HepG2 (cell line): ENCODE measurements at regions not wholly inside any gene's neighbourhood (a gene's known extent, or its start where the extent isn't known, plus 50 kb on each side); places are given as distances from the start of the nearest gene placed in this dataset.
"Not testable (repeated sequence)": the region's sequence is repeated elsewhere in the genome, so short reads cannot be mapped to it uniquely, and the experiment has no call there.

Experiments
- ATAC-seq: fragments of 200-7000 bp; cut with Tn5 transposase; 3 replicates; pipeline ENCODE4 v1.9.1; 2020; ENCODE audit warnings: mild to moderate bottlenecking, moderate library complexity
- BruUV-seq: library from RNA; stranded (reverse); fragments of 400-500 nt; replicated peaks from 2 replicates; lab custom pipeline; 2021; lab: Mats Ljungman, UMichigan
- CTCF ChIA-PET: fragments of 300-600 bp; formaldehyde crosslinking; extraction: SDS; loops from one replicate; lab custom pipeline; 2021; ENCODE audit warnings: low total read pairs, inconsistent platforms, low intra/inter-chr PET ratio; lab: Yijun Ruan, JAX
- POLR2A ChIA-PET: fragments of 350-600 bp; sonication (Branson Sonifier 250); formaldehyde crosslinking; loops from one replicate; lab custom pipeline; 2020; ENCODE audit warnings: antibody characterized with exemption, inconsistent platforms; lab: Yijun Ruan, JAX
- DNase-seq: peaks from one replicate; pipeline ENCODE4 v3.0.0-alpha.2; 2015; ENCODE audit warnings: low spot score
- FAIRE-seq: peaks from 3 replicates; lab custom pipeline; 2011; peaks lifted over from hg19 to GRCh38; lab: Jason Lieb, UNC
- H2AFZ ChIP-seq: one replicate; pipeline ENCODE4 v1.6.1; 2011; ENCODE audit warnings: low read length, inconsistent platforms
- H3K27ac ChIP-seq: fragments of 300-600 bp; 3 replicates; pipeline ENCODE4 v1.8.0; 2011; ENCODE audit warnings: mixed run types, mild to moderate bottlenecking, mixed read lengths, low read length, inconsistent platforms; ENCODE audit not compliant: insufficient read depth; ENCODE audit errors: extremely low read length
- H3K27me3 ChIP-seq, 2 experiments: fragments of 200-600 bp in 1 of 2; 2 replicates in 1 of 2; 3 replicates in 1 of 2; pipeline versions ENCODE4 v1.6.0 to v1.8.0; 2011; ENCODE audit warnings: low read length in 2 of 2, mild to moderate bottlenecking in 2 of 2, moderate library complexity in 2 of 2, inconsistent platforms in 1 of 2; ENCODE audit not compliant: insufficient read depth in 2 of 2, control insufficient read depth in 1 of 2
- H3K36me3 ChIP-seq, 2 experiments: fragments of 200-600 bp in 1 of 2; replicated peaks in 1 of 2; 2 replicates in 1 of 2; 3 replicates in 1 of 2; pipeline versions ENCODE4 v1.5.1 to v1.8.0; 2011; ENCODE audit warnings: low read length in 2 of 2, inconsistent platforms in 1 of 2; ENCODE audit not compliant: insufficient read depth in 2 of 2, control insufficient read depth in 1 of 2
- H3K4me1 ChIP-seq: 2 replicates; pipeline ENCODE4 v1.5.1; 2012; ENCODE audit warnings: low read length, inconsistent platforms; ENCODE audit not compliant: insufficient read depth
- H3K4me2 ChIP-seq: 2 replicates; pipeline ENCODE4 v1.6.0; 2011; ENCODE audit warnings: low read depth, low read length, inconsistent platforms
- H3K4me3 ChIP-seq, 3 experiments: fragments of 200-600 bp in 1 of 3; sonication (generic), shearing (Covaris generic) in 1 of 3; replicated peaks in 1 of 3; 2 replicates each; pipeline ENCODE4 v1.5.1; 2011 to 2016; ENCODE audit warnings: low read length in 3 of 3, inconsistent platforms in 2 of 3, low read depth in 2 of 3, mild to moderate bottlenecking in 2 of 3, control low read depth in 1 of 3, mixed read lengths in 1 of 3; ENCODE audit not compliant: insufficient read depth in 1 of 3
- H3K79me2 ChIP-seq: one replicate; pipeline ENCODE4 v1.6.1; 2011; ENCODE audit warnings: low read length, inconsistent platforms; ENCODE audit not compliant: insufficient read depth
- H3K9ac ChIP-seq: 2 replicates; pipeline ENCODE4 v1.6.0; 2011; ENCODE audit warnings: mild to moderate bottlenecking, low read depth, low read length, inconsistent platforms; ENCODE audit not compliant: insufficient read depth
- H3K9me3 ChIP-seq: 2 replicates; pipeline ENCODE4 v1.5.1; 2012; ENCODE audit warnings: mild to moderate bottlenecking, low read length
- H4K20me1 ChIP-seq: 2 replicates; pipeline ENCODE4 v1.6.0; 2011; ENCODE audit warnings: inconsistent platforms, mild to moderate bottlenecking, low read length, moderate library complexity; ENCODE audit not compliant: insufficient read depth
- WGBS: methylation state at CpG from one replicate; pipeline ENCODE4 v1.1.6; 2017; ENCODE audit warnings: low lambda C conversion rate; 5-methylcytosine and 5-hydroxymethylcytosine counted together
- in situ Hi-C: cut with HindIII; loops from 2 replicates; pipeline ENCODE4 v1.10.0; 2017; ENCODE audit warnings: low pct_unique_long_range_greater_than_20kb; ENCODE audit not compliant: extremely low pct_ligation_motif_present
- intact Hi-C: fragments of 100-400 bp; cut with micrococcal nuclease; formaldehyde crosslinking; loops from one replicate; pipeline ENCODE4 v1.10.0; 2022; ENCODE audit not compliant: unreplicated experiment

DNA sequence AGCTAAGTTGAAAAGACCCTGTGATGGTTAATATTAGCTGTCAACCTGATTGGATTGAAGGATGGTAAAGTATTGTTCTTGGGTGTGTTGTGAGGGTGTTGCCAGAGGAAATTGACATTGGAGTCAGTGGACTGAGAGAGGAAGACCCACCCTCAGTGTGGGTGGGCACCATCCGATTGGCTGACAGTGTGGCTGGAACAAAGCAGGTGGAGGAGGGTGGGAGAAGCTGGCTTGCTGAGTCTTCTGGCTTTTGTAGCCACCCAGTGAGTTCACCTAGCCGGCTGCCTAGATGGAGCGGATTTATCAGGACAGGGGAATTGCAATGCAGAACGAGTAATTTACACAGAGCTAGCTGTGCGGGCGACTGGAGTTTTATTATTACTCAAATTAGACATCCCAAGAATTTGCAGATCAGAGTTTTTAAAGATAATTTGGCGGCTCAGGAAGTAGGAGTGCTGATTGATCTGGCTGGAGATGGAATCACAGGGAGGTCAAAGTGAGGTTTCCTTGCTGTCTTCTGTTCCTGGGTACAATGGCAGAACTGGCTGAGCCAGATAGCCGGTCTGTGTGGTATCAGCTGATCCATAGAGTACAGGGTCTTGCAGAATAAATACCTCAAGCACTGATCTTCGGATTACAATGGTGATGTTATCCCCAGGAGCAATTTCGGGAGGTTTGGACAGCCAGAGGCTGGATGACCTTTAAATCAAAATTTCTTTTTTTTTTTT, 4015.1 kb upstream of the TPTE start:
- not testable (repeated sequence) for ATAC-seq
- 93% methylated on average over 5 of the region's 10 CpGs for WGBS

DNA sequence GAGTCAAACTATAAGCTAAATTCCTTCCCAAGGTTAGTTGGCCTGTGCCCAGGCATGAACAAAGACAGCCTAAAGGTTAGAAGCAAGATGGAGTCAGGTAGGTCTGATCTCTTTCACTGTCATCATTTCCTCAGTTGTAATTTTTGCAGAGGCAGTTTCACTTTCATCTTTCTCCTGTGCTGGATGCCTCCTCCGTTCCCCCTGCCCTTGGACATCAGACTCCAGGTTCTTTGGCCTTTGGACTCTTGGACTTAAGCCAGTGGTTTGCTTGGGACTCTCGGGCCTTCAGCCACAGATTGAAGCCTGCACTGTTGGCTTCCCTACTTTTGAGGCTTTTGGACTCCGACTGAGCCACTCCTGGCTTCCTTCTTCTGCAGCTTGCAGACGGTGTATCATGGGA, 4013.8 kb upstream of the TPTE start:
- H3K36me3 ChIP-seq, H3K4me1 ChIP-seq, intact Hi-C loops, FAIRE-seq, H3K4me2 ChIP-seq, H3K27ac ChIP-seq, CTCF ChIA-PET, H3K9ac ChIP-seq, H4K20me1 ChIP-seq, POLR2A ChIA-PET, DNase-seq, H3K27me3 ChIP-seq, BruUV-seq, H3K9me3 ChIP-seq, in situ Hi-C loops, H3K79me2 ChIP-seq, H3K4me3 ChIP-seq, H2AFZ ChIP-seq, ATAC-seq: not testable (repeated sequence)
- no CpG with 5 or more reads among the region's 4 CpGs for WGBS

More for the DNA sequence above, 4015.1 kb upstream of the TPTE start:
- H2AFZ ChIP-seq, intact Hi-C loops, FAIRE-seq, H3K4me3 ChIP-seq, CTCF ChIA-PET, in situ Hi-C loops, H3K36me3 ChIP-seq, BruUV-seq, H3K27ac ChIP-seq, H3K79me2 ChIP-seq, DNase-seq, H4K20me1 ChIP-seq, H3K4me1 ChIP-seq, H3K4me2 ChIP-seq, H3K9me3 ChIP-seq, POLR2A ChIA-PET, H3K27me3 ChIP-seq, H3K9ac ChIP-seq: not testable (repeated sequence)

DNA sequence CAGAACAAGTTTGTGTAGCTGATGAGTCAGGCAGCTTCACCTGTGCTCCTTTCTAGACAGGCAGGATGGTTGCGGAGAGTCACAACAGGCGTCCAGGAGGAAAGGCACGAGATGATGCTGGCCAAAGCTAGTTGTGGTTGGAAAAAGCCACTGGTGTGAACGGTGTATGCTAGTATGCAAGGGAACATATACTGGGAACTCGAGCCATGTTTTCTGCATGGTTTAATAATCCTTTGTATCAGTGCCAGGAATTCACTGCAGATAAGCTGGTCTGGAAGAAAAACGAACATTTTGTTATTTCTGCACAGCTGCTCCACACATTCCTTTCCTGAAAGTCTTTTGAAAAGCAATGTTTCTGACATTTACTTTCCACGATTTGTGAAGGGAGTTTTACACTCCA, 3999.6 kb upstream of the TPTE start:
- BruUV-seq, H2AFZ ChIP-seq, intact Hi-C loops, H3K27me3 ChIP-seq, H4K20me1 ChIP-seq, ATAC-seq, DNase-seq, H3K9me3 ChIP-seq, H3K4me1 ChIP-seq, H3K4me2 ChIP-seq, H3K36me3 ChIP-seq, POLR2A ChIA-PET, CTCF ChIA-PET, H3K4me3 ChIP-seq, in situ Hi-C loops, H3K79me2 ChIP-seq, H3K9ac ChIP-seq, H3K27ac ChIP-seq, FAIRE-seq: not testable (repeated sequence)
- WGBS = no CpG with 5 or more reads among the region's 7 CpGs

DNA sequence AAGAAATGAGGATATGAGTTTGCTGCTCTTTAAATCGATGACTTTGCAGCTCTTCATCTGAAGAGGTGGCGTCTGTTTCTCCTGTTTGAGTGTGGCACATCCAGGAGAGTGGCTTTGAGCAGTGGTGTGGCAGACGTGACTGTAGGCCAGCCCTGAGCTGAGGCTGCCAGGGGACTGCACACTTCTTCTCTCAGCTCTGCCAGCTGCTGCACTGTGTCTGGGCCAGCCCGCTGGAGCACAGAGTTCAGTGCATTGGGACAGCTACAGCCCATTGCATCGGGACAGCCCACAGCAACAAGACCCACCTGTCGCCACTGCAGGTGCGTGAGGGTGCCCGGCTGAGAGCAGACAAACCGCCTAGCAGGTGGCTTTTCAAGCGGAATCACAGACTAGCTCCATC, 3995.2 kb upstream of the TPTE start:
- BruUV-seq, H3K4me2 ChIP-seq, POLR2A ChIA-PET, H3K9me3 ChIP-seq, in situ Hi-C loops, ATAC-seq, DNase-seq, H3K36me3 ChIP-seq, CTCF ChIA-PET, intact Hi-C loops, H3K27ac ChIP-seq, H4K20me1 ChIP-seq, H3K4me3 ChIP-seq, H3K27me3 ChIP-seq, H3K4me1 ChIP-seq, FAIRE-seq, H3K9ac ChIP-seq, H3K79me2 ChIP-seq, H2AFZ ChIP-seq: not testable (repeated sequence)
- WGBS = no CpG with 5 or more reads among the region's 10 CpGs
